ENCODE measurements at regions not wholly inside any gene's neighbourhood (a gene's known extent, or its start where the extent isn't known, plus 50 kb on each side); places are given as distances from the start of the nearest gene placed in this dataset.
"Not testable (repeated sequence)": the region's sequence is repeated elsewhere in the genome, so short reads cannot be mapped to it uniquely, and the experiment has no call there.

GRCh38 chrX:41984628-41985027 lies 61.3 kb upstream of the CASK start:
- DNase-seq (ENCODE audit: low read depth) = peak; percentile 9

GRCh38 chrX:41982953-41983352 lies 59.6 kb upstream of the CASK start:
- DNase-seq (ENCODE audit: low read depth) = no peak

DNA sequence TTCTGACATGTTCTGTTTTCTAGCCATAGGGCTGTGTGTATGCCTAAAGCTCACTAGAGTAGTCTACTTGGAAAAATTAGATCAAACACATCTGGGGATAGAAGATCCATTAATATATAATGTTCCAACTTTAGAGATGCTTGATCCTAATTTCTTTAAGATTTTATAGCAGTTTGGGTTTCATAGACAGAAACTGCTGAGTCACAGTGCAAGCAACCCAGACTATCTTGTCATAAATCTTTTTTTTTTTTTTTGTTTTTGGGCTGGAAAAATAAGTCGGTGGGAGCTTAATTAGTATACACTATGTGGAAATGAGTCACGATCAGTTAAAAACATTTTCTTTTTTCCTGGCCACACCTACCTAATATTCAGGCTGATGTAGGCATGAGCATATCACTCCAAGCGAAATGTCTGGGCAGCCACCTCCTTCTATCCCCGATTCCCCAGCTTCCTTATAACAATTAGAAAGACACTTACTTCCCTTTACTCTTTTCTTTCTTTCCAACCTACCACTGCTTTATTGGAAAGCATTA lies 58.2 kb upstream of the CASK start:
- no peak for DNase-seq (ENCODE audit: low read depth)

- not testable (repeated sequence) for DNase-seq (ENCODE audit: low read depth)
These were observed 51.3 kb upstream of the CASK start for GRCh38 chrX:41974677-41975076.

DNA sequence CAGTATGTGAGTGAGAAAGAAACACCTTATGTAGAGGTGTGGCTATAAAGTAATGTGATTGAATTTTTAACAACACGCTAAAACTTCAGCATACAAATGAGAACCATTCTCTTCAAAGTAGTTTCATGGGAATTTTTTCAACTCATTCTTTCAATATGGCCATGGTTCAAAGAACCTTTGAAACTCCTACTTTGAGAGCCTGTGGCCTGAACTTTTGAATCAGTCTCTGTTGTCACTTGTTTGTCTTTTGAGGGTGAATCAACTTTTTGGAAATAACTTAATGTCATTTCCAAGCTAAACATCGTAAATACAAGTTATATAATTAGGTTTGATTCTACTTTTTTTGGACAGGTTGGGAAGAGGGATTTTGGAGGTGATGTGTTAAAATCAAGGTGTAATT lies 49.9 kb upstream of the CASK start:
- no peak for DNase-seq (ENCODE audit: low read depth)

Data from LHCN-M2 (cell line).